Caco-2 (cell line): ENCODE measurements at regions not wholly inside any gene's neighbourhood (a gene's known extent, or its start where the extent isn't known, plus 50 kb on each side); places are given as distances from the start of the nearest gene placed in this dataset.
"Not testable (repeated sequence)": the region's sequence is repeated elsewhere in the genome, so short reads cannot be mapped to it uniquely, and the experiment has no call there.

Experiments used
- BruUV-seq: library from RNA; stranded (reverse); fragments of 400-500 nt; replicated peaks from 2 replicates; lab custom pipeline; 2021; lab: Mats Ljungman, UMichigan
- CTCF ChIA-PET: fragments of 300-600 bp; sonication (Branson Sonifier 250); formaldehyde crosslinking; loops from one replicate; lab custom pipeline; 2022; ENCODE audit warnings: antibody characterized with exemption; lab: Charles Lee
- POLR2A ChIA-PET: fragments of 300-600 bp; sonication (Branson Sonifier 250); formaldehyde crosslinking; loops from one replicate; lab custom pipeline; 2022; ENCODE audit warnings: antibody characterized with exemption; lab: Charles Lee
- DNase-seq, 2 experiments: peaks; one replicate each; pipeline versions ENCODE4 v3.0.0 to v3.0.0-alpha.2; 2020 to 2022
- H3K27me3 ChIP-seq: replicated peaks from 2 replicates; pipeline ENCODE4 v1.6.0; 2011; ENCODE audit warnings: low read length; ENCODE audit not compliant: control insufficient read depth, insufficient read depth
- H3K36me3 ChIP-seq: 2 replicates; pipeline ENCODE4 v1.5.1; 2011; ENCODE audit warnings: low read length; ENCODE audit not compliant: control insufficient read depth, insufficient read depth
- H3K4me1 ChIP-seq: fragments of 250-450 bp; sonication (Bioruptor Pico); 2 replicates; pipeline ENCODE4 v1.5.1; 2020; ENCODE audit warnings: mild to moderate bottlenecking
- H3K4me3 ChIP-seq: 2 replicates; pipeline ENCODE4 v1.5.1; 2011; ENCODE audit warnings: low read depth, mild to moderate bottlenecking, control low read depth, low read length
- H3K9me3 ChIP-seq: fragments of 250-450 bp; sonication (Bioruptor Pico); 2 replicates; pipeline ENCODE4 v1.5.1; 2020; ENCODE audit warnings: mild to moderate bottlenecking, moderate library complexity
- H3K27ac Mint-ChIP-seq: one replicate; pipeline ENCODE4 v1.8.0; 2022; ENCODE audit warnings: mixed read lengths; ENCODE audit not compliant: unreplicated experiment
- H3K27me3 Mint-ChIP-seq: one replicate; pipeline ENCODE4 v1.8.0; 2022; ENCODE audit warnings: mixed read lengths; ENCODE audit not compliant: insufficient read depth, unreplicated experiment
- H3K36me3 Mint-ChIP-seq: one replicate; pipeline ENCODE4 v1.8.0; 2022; ENCODE audit warnings: mild to moderate bottlenecking, mixed read lengths; ENCODE audit not compliant: insufficient read depth, unreplicated experiment
- H3K4me1 Mint-ChIP-seq: one replicate; pipeline ENCODE4 v1.8.0; 2022; ENCODE audit warnings: low read depth, mixed read lengths; ENCODE audit not compliant: unreplicated experiment
- H3K4me3 Mint-ChIP-seq: one replicate; pipeline ENCODE4 v1.8.0; 2022; ENCODE audit warnings: mild to moderate bottlenecking, moderate library complexity, mixed read lengths; ENCODE audit not compliant: unreplicated experiment
- H3K9me3 Mint-ChIP-seq: one replicate; pipeline ENCODE4 v1.8.0; 2022; ENCODE audit warnings: mixed read lengths; ENCODE audit not compliant: unreplicated experiment
- intact Hi-C: fragments of 100-400 bp; cut with micrococcal nuclease; formaldehyde crosslinking; loops from one replicate; pipeline ENCODE4 v1.10.0; 2022; ENCODE audit not compliant: unreplicated experiment

- not testable (repeated sequence) for H3K27me3 Mint-ChIP-seq, DNase-seq
Observed at GRCh38 chr12:9474197-9474596, 133.5 kb downstream of the KLRB1 start.

GRCh38 chr12:9473638-9474037, 134.1 kb downstream of the KLRB1 start:
- intact Hi-C loops, DNase-seq, POLR2A ChIA-PET, H3K9me3 Mint-ChIP-seq, H3K4me3 Mint-ChIP-seq, H3K4me1 ChIP-seq, CTCF ChIA-PET, BruUV-seq, H3K27me3 Mint-ChIP-seq, H3K9me3 ChIP-seq, H3K36me3 Mint-ChIP-seq, H3K27ac Mint-ChIP-seq, H3K36me3 ChIP-seq, H3K4me3 ChIP-seq, H3K27me3 ChIP-seq: not testable (repeated sequence)
- peaks cover 36% of the 10 kb centered on the region for H3K4me1 Mint-ChIP-seq

More at GRCh38 chr12:9474197-9474596, 133.5 kb downstream of the KLRB1 start:
- BruUV-seq, H3K36me3 Mint-ChIP-seq, intact Hi-C loops, H3K9me3 Mint-ChIP-seq, H3K36me3 ChIP-seq, H3K27ac Mint-ChIP-seq, POLR2A ChIA-PET, H3K9me3 ChIP-seq, CTCF ChIA-PET, H3K27me3 ChIP-seq, H3K4me3 ChIP-seq, H3K4me1 ChIP-seq, H3K4me3 Mint-ChIP-seq: not testable (repeated sequence)
- H3K4me1 Mint-ChIP-seq: peaks cover 30% of the 10 kb centered on the region

GRCh38 chr12:9471501-9471900, 136.2 kb downstream of the KLRB1 start:
- H3K36me3 ChIP-seq, H3K27me3 Mint-ChIP-seq, H3K9me3 ChIP-seq, POLR2A ChIA-PET, H3K27ac Mint-ChIP-seq, H3K9me3 Mint-ChIP-seq, intact Hi-C loops, DNase-seq, H3K4me3 Mint-ChIP-seq, H3K4me1 ChIP-seq, BruUV-seq, H3K27me3 ChIP-seq, H3K4me3 ChIP-seq, H3K36me3 Mint-ChIP-seq, CTCF ChIA-PET: not testable (repeated sequence)
- H3K4me1 Mint-ChIP-seq: peaks cover 43% of the 10 kb centered on the region

GRCh38 chr12:9470367-9470766, 137.3 kb downstream of the KLRB1 start:
- H3K36me3 Mint-ChIP-seq, H3K36me3 ChIP-seq, POLR2A ChIA-PET, H3K9me3 ChIP-seq, H3K27me3 Mint-ChIP-seq, CTCF ChIA-PET, BruUV-seq, intact Hi-C loops, H3K27ac Mint-ChIP-seq, H3K9me3 Mint-ChIP-seq, H3K4me3 ChIP-seq, H3K4me1 ChIP-seq, DNase-seq, H3K4me3 Mint-ChIP-seq, H3K27me3 ChIP-seq: not testable (repeated sequence)
- peaks cover 43% of the 10 kb centered on the region for H3K4me1 Mint-ChIP-seq

GRCh38 chr12:9469956-9470355, 137.8 kb downstream of the KLRB1 start:
- H3K27me3 Mint-ChIP-seq, H3K36me3 Mint-ChIP-seq, H3K4me1 ChIP-seq, H3K9me3 ChIP-seq, CTCF ChIA-PET, H3K4me3 Mint-ChIP-seq, BruUV-seq, H3K27ac Mint-ChIP-seq, DNase-seq, H3K4me3 ChIP-seq, H3K9me3 Mint-ChIP-seq, POLR2A ChIA-PET, H3K36me3 ChIP-seq, H3K27me3 ChIP-seq: not testable (repeated sequence)
- peaks cover 43% of the 10 kb centered on the region for H3K4me1 Mint-ChIP-seq
- intact Hi-C loops: loop anchor here (1.0 kb wide), 2 partner anchors 139 to 238 kb away; no protein-coding TSS in a partner anchor

GRCh38 chr12:9469463-9469862, 138.3 kb downstream of the KLRB1 start:
- H3K36me3 Mint-ChIP-seq, H3K4me1 ChIP-seq, POLR2A ChIA-PET, H3K9me3 ChIP-seq, DNase-seq, H3K27ac Mint-ChIP-seq, H3K36me3 ChIP-seq, H3K27me3 Mint-ChIP-seq, H3K27me3 ChIP-seq, H3K4me3 Mint-ChIP-seq, H3K9me3 Mint-ChIP-seq, BruUV-seq, H3K4me3 ChIP-seq: not testable (repeated sequence)
- peaks cover 42% of the 10 kb centered on the region for H3K4me1 Mint-ChIP-seq
- intact Hi-C loops: loop anchor here (1.0 kb wide), 2 partner anchors 138 to 239 kb away; no protein-coding TSS in a partner anchor
- CTCF ChIA-PET: interaction anchor here (0.6 to 1.6 kb wide), 9 partner anchors 20 to 338 kb away, joined by 3 to 16 read pairs (median 4); no protein-coding TSS in a partner anchor
